LNCaP clone FGC (cell line): ENCODE measurements at regions not wholly inside any gene's neighbourhood (a gene's known extent, or its start where the extent isn't known, plus 50 kb on each side); places are given as distances from the start of the nearest gene placed in this dataset.

ENCODE experiments used
- DNase-seq: peaks from one replicate; pipeline ENCODE4 v3.0.0-alpha.2; 2011; ENCODE audit warnings: low read depth
- H3K4me3 ChIP-seq: 2 replicates; pipeline ENCODE4 v1.5.1; 2011; ENCODE audit warnings: mild to moderate bottlenecking, low read depth, low read length, control low read depth
- CTCF ChIP-seq: IDR thresholded peaks from 2 replicates; pipeline ENCODE4 v1.5.1; 2012; ENCODE audit warnings: mild to moderate bottlenecking; ENCODE audit not compliant: control insufficient read depth, insufficient read depth; ENCODE audit errors: extremely low read depth

GRCh38 chr13:89803839-89804238, 1543.6 kb upstream of the MIR17HG start:
- H3K4me3 ChIP-seq = no peak overlapping the region
- TF ChIP-seq CTCF = no peak
- no peak for DNase-seq

- H3K4me3 ChIP-seq = no peak overlapping the region
- TF ChIP-seq CTCF = no peak
- DNase-seq = no peak
Observed at GRCh38 chr13:89806594-89806993, 1540.9 kb upstream of the MIR17HG start.

GRCh38 chr13:89812856-89813255, 1534.6 kb upstream of the MIR17HG start:
- TF ChIP-seq CTCF = no peak
- no peak for DNase-seq

GRCh38 chr13:89816404-89816803, 1531.1 kb upstream of the MIR17HG start:
- H3K4me3 ChIP-seq = no peak overlapping the region
- no peak for TF ChIP-seq CTCF
- no peak for DNase-seq

More at GRCh38 chr13:89812856-89813255, 1534.6 kb upstream of the MIR17HG start:
- H3K4me3 ChIP-seq = no peak overlapping the region

GRCh38 chr13:89822467-89822866, 1525.0 kb upstream of the MIR17HG start:
- no peak for DNase-seq
- H3K4me3 ChIP-seq = no peak overlapping the region
- TF ChIP-seq CTCF = no peak

DNA sequence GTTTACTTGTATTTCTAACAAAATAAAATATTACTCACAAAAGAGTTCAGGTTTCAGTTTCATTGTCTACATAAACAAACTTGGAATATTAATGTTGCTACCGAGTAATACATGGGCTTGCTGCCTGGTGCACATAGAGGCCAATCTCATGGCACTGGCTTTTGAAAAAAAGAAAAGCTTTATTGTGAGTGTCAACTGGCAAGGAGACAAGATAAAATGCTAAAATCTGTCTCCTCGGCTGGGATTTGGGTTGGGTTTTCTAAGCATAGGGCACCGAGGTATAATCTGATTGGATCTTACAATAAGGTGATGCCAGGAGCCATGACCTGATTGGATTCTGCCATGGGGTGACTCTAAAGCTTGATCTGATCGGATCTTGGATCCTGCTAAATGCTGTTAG, 1519.9 kb upstream of the MIR17HG start:
- no peak for DNase-seq
- TF ChIP-seq CTCF = no peak
- no peak overlapping the region for H3K4me3 ChIP-seq

GRCh38 chr13:89828506-89828905, 1519.0 kb upstream of the MIR17HG start:
- no peak for TF ChIP-seq CTCF
- H3K4me3 ChIP-seq = no peak overlapping the region
- no peak for DNase-seq
